Tongue (tissue), 1 donor: ENCODE measurements at regions not wholly inside any gene's neighbourhood (a gene's known extent, or its start where the extent isn't known, plus 50 kb on each side); places are given as distances from the start of the nearest gene placed in this dataset.
"Not testable (repeated sequence)": the region's sequence is repeated elsewhere in the genome, so short reads cannot be mapped to it uniquely, and the experiment has no call there.

Source experiments
- DNase-seq: peaks from one replicate; pipeline ENCODE4 v3.0.0-alpha.2; 2015

- no peak for DNase-seq
Observed at GRCh38 chr3:89628856-89629670, 521.6 kb downstream of the EPHA3 start.

- no peak for DNase-seq
Observed at GRCh38 chr3:89635137-89635536, 527.7 kb downstream of the EPHA3 start.

GRCh38 chr3:89644716-89645115, 537.3 kb downstream of the EPHA3 start:
- DNase-seq: no peak

GRCh38 chr3:89649431-89649830, 542.0 kb downstream of the EPHA3 start:
- DNase-seq: no peak

- DNase-seq: no peak
Observed at GRCh38 chr3:89654031-89654430, 546.6 kb downstream of the EPHA3 start.

GRCh38 chr3:89656388-89656787, 549.0 kb downstream of the EPHA3 start:
- DNase-seq: no peak

GRCh38 chr3:89679686-89680085, 572.3 kb downstream of the EPHA3 start:
- no peak for DNase-seq

- DNase-seq: no peak
Observed at GRCh38 chr3:89682556-89682955, 575.1 kb downstream of the EPHA3 start.

- no peak for DNase-seq
Observed at GRCh38 chr3:89685731-89686130, 578.3 kb downstream of the EPHA3 start.

- DNase-seq: peak; percentile 55
Observed at GRCh38 chr3:89690646-89691045, 583.2 kb downstream of the EPHA3 start.

GRCh38 chr3:89692601-89693000, 585.2 kb downstream of the EPHA3 start:
- no peak for DNase-seq

- DNase-seq: no peak
Observed at GRCh38 chr3:89697321-89697916, 590.0 kb downstream of the EPHA3 start.

GRCh38 chr3:89698208-89698830, 590.9 kb downstream of the EPHA3 start:
- no peak for DNase-seq

- no peak for DNase-seq
Observed at GRCh38 chr3:89699229-89699628, 591.8 kb downstream of the EPHA3 start.

- no peak for DNase-seq
Observed at GRCh38 chr3:89699771-89700170, 592.4 kb downstream of the EPHA3 start.

GRCh38 chr3:89702404-89702803, 595.0 kb downstream of the EPHA3 start:
- DNase-seq: no peak

- DNase-seq: no peak
Observed at GRCh38 chr3:89713196-89713595, 605.8 kb downstream of the EPHA3 start.

- DNase-seq: peak; percentile 38
Observed at GRCh38 chr3:89714237-89714636, 606.8 kb downstream of the EPHA3 start.

GRCh38 chr3:89740080-89740880, 632.9 kb downstream of the EPHA3 start:
- no peak for DNase-seq

GRCh38 chr3:89740881-89741177, 633.4 kb downstream of the EPHA3 start:
- peak; percentile 9 for DNase-seq

- DNase-seq: no peak
Observed at GRCh38 chr3:89742546-89742945, 635.1 kb downstream of the EPHA3 start.

- DNase-seq: not testable (repeated sequence)
Observed at GRCh38 chr3:89747541-89748278, 640.3 kb downstream of the EPHA3 start.
